ENCODE measurements at regions not wholly inside any gene's neighbourhood (a gene's known extent, or its start where the extent isn't known, plus 50 kb on each side); places are given as distances from the start of the nearest gene placed in this dataset.

- TF ChIP-seq CTCF (IDR thresholded peaks at IDR 0.05) (no peak), POLR2A (IDR thresholded peaks at IDR 0.05) (no peak), EP300 (IDR thresholded peaks at IDR 0.05; ENCODE audit: low read depth) (no peak)
Measured at GRCh38 chr4:66331761-66332160, 661.5 kb upstream of the EPHA5 start.
